ENCODE measurements at regions not wholly inside any gene's neighbourhood (a gene's known extent, or its start where the extent isn't known, plus 50 kb on each side); places are given as distances from the start of the nearest gene placed in this dataset.
"Not testable (repeated sequence)": the region's sequence is repeated elsewhere in the genome, so short reads cannot be mapped to it uniquely, and the experiment has no call there.

DNA sequence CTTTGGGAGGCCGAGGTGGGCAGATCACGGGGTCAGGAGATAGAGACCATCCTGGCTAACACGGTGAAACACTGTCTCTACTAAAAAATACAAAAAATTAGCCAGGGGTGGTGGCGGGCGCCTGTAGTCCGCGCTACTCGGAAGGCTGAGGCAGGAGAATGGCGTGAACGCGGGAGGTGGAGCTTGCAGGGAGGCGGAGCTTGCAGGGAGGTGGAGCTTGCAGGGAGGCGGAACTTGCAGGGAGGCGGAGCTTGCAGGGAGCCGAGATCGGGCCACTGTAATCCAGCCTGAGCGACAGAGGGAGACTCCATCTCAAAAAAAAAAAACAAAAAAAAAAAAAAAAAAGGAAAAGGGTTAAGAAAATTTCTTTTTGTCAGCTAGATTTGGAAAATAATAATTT lies 842.8 kb upstream of the COBL start:
- not testable (repeated sequence) for TF ChIP-seq MEIS1 (CRISPR knock-in tag; IDR thresholded peaks at IDR 0.05; ENCODE audit: borderline replicate concordance); YY1 (tag by site-specific recombination; IDR thresholded peaks at IDR 0.05); ZNF175 (tag by site-specific recombination; IDR thresholded peaks at IDR 0.05); ZNF174 (tag by site-specific recombination; IDR thresholded peaks at IDR 0.05); ZNF416 (tag by site-specific recombination; IDR thresholded peaks at IDR 0.05)
- TF ChIP-seq, protein P1, sequence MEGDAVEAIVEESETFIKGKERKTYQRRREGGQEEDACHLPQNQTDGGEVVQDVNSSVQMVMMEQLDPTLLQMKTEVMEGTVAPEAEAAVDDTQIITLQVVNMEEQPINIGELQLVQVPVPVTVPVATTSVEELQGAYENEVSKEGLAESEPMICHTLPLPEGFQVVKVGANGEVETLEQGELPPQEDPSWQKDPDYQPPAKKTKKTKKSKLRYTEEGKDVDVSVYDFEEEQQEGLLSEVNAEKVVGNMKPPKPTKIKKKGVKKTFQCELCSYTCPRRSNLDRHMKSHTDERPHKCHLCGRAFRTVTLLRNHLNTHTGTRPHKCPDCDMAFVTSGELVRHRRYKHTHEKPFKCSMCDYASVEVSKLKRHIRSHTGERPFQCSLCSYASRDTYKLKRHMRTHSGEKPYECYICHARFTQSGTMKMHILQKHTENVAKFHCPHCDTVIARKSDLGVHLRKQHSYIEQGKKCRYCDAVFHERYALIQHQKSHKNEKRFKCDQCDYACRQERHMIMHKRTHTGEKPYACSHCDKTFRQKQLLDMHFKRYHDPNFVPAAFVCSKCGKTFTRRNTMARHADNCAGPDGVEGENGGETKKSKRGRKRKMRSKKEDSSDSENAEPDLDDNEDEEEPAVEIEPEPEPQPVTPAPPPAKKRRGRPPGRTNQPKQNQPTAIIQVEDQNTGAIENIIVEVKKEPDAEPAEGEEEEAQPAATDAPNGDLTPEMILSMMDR (tag by site-specific recombination; IDR thresholded peaks at IDR 0.05): not testable (repeated sequence)
- TF ChIP-seq, protein P2, sequence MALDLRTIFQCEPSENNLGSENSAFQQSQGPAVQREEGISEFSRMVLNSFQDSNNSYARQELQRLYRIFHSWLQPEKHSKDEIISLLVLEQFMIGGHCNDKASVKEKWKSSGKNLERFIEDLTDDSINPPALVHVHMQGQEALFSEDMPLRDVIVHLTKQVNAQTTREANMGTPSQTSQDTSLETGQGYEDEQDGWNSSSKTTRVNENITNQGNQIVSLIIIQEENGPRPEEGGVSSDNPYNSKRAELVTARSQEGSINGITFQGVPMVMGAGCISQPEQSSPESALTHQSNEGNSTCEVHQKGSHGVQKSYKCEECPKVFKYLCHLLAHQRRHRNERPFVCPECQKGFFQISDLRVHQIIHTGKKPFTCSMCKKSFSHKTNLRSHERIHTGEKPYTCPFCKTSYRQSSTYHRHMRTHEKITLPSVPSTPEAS (tag by site-specific recombination; IDR thresholded peaks at IDR 0.05): not testable (repeated sequence)
- TF ChIP-seq, protein P3, sequence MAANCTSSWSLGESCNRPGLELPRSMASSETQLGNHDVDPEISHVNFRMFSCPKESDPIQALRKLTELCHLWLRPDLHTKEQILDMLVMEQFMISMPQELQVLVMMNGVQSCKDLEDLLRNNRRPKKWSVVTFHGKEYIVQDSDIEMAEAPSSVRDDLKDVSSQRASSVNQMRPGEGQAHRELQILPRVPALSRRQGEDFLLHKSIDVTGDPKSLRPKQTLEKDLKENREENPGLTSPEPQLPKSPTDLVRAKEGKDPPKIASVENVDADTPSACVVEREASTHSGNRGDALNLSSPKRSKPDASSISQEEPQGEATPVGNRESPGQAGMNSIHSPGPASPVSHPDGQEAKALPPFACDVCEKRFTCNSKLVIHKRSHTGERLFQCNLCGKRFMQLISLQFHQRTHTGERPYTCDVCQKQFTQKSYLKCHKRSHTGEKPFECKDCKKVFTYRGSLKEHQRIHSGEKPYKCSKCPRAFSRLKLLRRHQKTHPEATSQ (tag by site-specific recombination; IDR thresholded peaks at IDR 0.05): not testable (repeated sequence)

Data from HEK293 (cell line).